ENCODE measurements at regions not wholly inside any gene's neighbourhood (a gene's known extent, or its start where the extent isn't known, plus 50 kb on each side); places are given as distances from the start of the nearest gene placed in this dataset.

DNA sequence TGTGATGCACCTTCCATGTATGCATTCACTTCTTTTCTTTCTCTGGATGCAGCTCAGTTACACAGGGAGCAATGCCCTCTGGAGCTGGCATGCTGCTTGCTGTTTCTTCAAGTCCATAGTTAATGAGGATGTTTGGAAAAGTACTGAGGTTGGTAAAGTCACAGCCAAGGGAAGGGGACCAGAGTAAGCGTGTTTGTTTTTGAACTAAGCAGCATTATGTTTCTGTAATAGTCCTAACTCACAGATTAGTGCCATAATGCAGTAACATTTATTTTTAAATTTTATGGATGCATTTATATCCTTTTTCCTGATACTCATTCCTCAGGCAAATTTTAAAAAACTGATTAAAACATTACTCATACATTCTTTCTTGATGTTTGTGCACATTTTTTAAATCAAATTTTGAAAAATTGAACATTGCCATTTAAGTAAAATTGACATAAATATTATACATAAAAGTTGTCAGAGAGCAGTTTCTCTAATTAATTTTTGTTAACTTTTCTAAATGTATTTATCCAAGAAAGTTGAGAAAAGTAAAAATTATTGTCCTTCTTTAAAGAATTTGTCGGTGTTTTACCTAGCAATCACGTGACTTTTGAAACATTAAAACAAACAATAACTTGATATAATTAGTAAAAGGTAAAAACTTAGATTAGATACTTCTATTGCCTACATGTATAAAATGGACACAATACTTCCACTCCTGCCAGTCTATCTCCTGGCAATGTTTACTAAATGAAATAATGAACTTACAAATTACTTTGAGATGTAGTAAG lies 659.6 kb upstream of the ANKRD30A start:
- Histone ChIP-seq H2AK9ac (replicated peaks; ENCODE audit: low read depth, low read length, poor library complexity) (no peak overlapping the region), H2BK20ac (ENCODE audit: low read depth, low read length) (0 out of 2 replicates have a peak overlapping the region, but pooled peaks have one; percentile 6), H2AK5ac (ENCODE audit: low read depth, low read length) (no peak overlapping the region), H3K14ac (replicated peaks; ENCODE audit: low read depth, low read length) (peak overlapping the region; percentile 10), H2BK5ac (ENCODE audit: low read depth, low read length, poor library complexity, severe bottlenecking) (peak overlapping the region; percentile 15), H3K4me2 (ENCODE audit: low read depth, low read length) (no peak overlapping the region), H3K9me3 (ENCODE audit: control insufficient read depth, insufficient read depth, low read length) (no peaks in the 10 kb centered on the region), H3K27ac (ENCODE audit: insufficient read depth, low read length) (no peak overlapping the region), H4K20me1 (ENCODE audit: insufficient read depth, low read length) (no peaks in the 10 kb centered on the region), H4K91ac (ENCODE audit: insufficient read depth, low read depth, low read length) (no peak overlapping the region), H3K27me3 (ENCODE audit: control insufficient read depth, insufficient read depth, low read length) (no peaks in the 10 kb centered on the region), H2AFZ (replicated peaks; ENCODE audit: low read length, poor library complexity) (peak overlapping the region; percentile 64), H2BK120ac (ENCODE audit: low read depth, low read length) (peak overlapping the region; percentile 16), H2BK15ac (ENCODE audit: low read depth, low read length) (no peak overlapping the region), H4K5ac (ENCODE audit: low read depth, low read length) (no peak overlapping the region), H3K36me3 (ENCODE audit: control insufficient read depth, insufficient read depth, low read length) (no peaks in the 10 kb centered on the region), H3K4me3 (ENCODE audit: insufficient read depth, low read depth, low read length) (no peak overlapping the region), H3K23ac (ENCODE audit: low read depth, low read length) (no peak overlapping the region; the same call in 1 of the 2 replicates), H3K9me1 (ENCODE audit: insufficient read depth, low read length) (peaks cover 4% of the 10 kb centered on the region; the same call in 1 of the 2 replicates), H3K79me1 (ENCODE audit: low read depth in 1 of 2, low read length in 2 of 2) (no peaks in the 10 kb centered on the region), H4K8ac (ENCODE audit: low read depth in 2 of 2, low read length in 2 of 2) (peak overlapping the region in 1 of 2 experiments; percentile 30; a peak in 1 of 4 replicates), H3K56ac (ENCODE audit: extremely low read depth, insufficient read depth, low read length) (no peak overlapping the region), H3K4ac (ENCODE audit: low read depth, low read length) (no peak overlapping the region), H3K9ac (ENCODE audit: low read depth, low read length) (no peak overlapping the region), H3K4me1 (ENCODE audit: control insufficient read depth, insufficient read depth, low read length) (peaks cover 5% of the 10 kb centered on the region; the same call in 1 of the 2 replicates), H3K18ac (ENCODE audit: low read depth, low read length) (no peak overlapping the region)
- ChIA-PET POLR2A (ENCODE audit: unreplicated experiment) (no interaction called here), CTCF (interaction anchor here (0.7 kb wide), 2 partner anchors 66 to 69 kb away, joined by 3 read pairs; no protein-coding TSS in a partner anchor)
- WGBS, 2 experiments (ENCODE audit: extremely low coverage in 2 of 2, insufficient read length in 1 of 2) = no CpG with 5 or more reads among the region's 3 CpGs
- dilution Hi-C loops (cut with HindIII; ENCODE audit: low sequenced_read_pairs, unreplicated experiment) (no loop called here), in situ Hi-C loops (cut with MboI; ENCODE audit: low sequenced_read_pairs) (no loop called here), intact Hi-C loops (cut with micrococcal nuclease) (no loop called here)
- ATAC-seq (ENCODE audit: low read depth) = no peak
- DNase-seq = no peak
- BruUV-seq (replicated peaks) = no TSS peak
- TF ChIP-seq BHLHE40 (IDR thresholded peaks at IDR 0.05; ENCODE audit: low read depth, low read length) = no peak

Data from IMR-90 (cell line).